Coronary artery (tissue), 2 donors: ENCODE measurements at regions not wholly inside any gene's neighbourhood (a gene's known extent, or its start where the extent isn't known, plus 50 kb on each side); places are given as distances from the start of the nearest gene placed in this dataset.
"Not testable (repeated sequence)": the region's sequence is repeated elsewhere in the genome, so short reads cannot be mapped to it uniquely, and the experiment has no call there.

Source experiments
- DNase-seq: peaks from one replicate; pipeline ENCODE4 v3.0.0-alpha.2; 2017; ENCODE audit warnings: low spot score
- H3K27ac ChIP-seq, 2 donors: fragments of 200-600 bp; sonication (generic); one replicate each; pipeline ENCODE4 v1.5.1; 2016 to 2019
- H3K4me3 ChIP-seq: fragments of 200-600 bp; sonication (generic); 2 replicates; pipeline ENCODE4 v1.5.1; 2016; ENCODE audit warnings: mild to moderate bottlenecking, moderate library complexity
- CTCF ChIP-seq: fragments of 200-600 bp; sonication (generic); IDR thresholded peaks from one replicate; pipeline ENCODE4 v1.5.1; 2019; ENCODE audit warnings: antibody characterized with exemption

- Histone ChIP-seq H3K27ac (no peak overlapping the region), H3K4me3 (no peak overlapping the region)
- TF ChIP-seq CTCF, result no peak
- no peak for DNase-seq
Observed at GRCh38 chrY:7836366-7836765, 924.8 kb upstream of the AMELY start.

- Histone ChIP-seq H3K27ac (no peak overlapping the region), H3K4me3 (no peak overlapping the region)
- no peak for TF ChIP-seq CTCF
- DNase-seq, result no peak
Observed at GRCh38 chrY:7835416-7835815, 923.9 kb upstream of the AMELY start.

GRCh38 chrY:7834284-7834683 is 922.7 kb upstream of the AMELY start:
- TF ChIP-seq CTCF, result no peak
- Histone ChIP-seq H3K4me3 (no peak overlapping the region), H3K27ac (no peak overlapping the region)
- no peak for DNase-seq

GRCh38 chrY:7830881-7831280 is 919.3 kb upstream of the AMELY start:
- DNase-seq, H3K4me3 ChIP-seq, H3K27ac ChIP-seq: not testable (repeated sequence)

GRCh38 chrY:7826533-7826932 is 915.0 kb upstream of the AMELY start:
- DNase-seq, result no peak
- no peak overlapping the region for H3K27ac ChIP-seq
- H3K4me3 ChIP-seq, result no peak overlapping the region
- TF ChIP-seq CTCF, result no peak

- H3K27ac ChIP-seq, result no peak overlapping the region
- no peak for TF ChIP-seq CTCF
- DNase-seq, result no peak
- no peak overlapping the region for H3K4me3 ChIP-seq
Observed at GRCh38 chrY:7825874-7826273, 914.3 kb upstream of the AMELY start.

GRCh38 chrY:7821295-7822035 is 909.9 kb upstream of the AMELY start:
- H3K4me3 ChIP-seq, result no peak overlapping the region
- H3K27ac ChIP-seq, result no peak overlapping the region
- no peak for TF ChIP-seq CTCF
- no peak for DNase-seq
